GM19035 (cell line): ENCODE measurements at regions not wholly inside any gene's neighbourhood (a gene's known extent, or its start where the extent isn't known, plus 50 kb on each side); places are given as distances from the start of the nearest gene placed in this dataset.

ENCODE experiments used
- ATAC-seq: cut with Tn5 transposase; IDR thresholded peaks from one replicate; pipeline ENCODE4 v1.9.1; 2021; ENCODE audit not compliant: unreplicated experiment

DNA sequence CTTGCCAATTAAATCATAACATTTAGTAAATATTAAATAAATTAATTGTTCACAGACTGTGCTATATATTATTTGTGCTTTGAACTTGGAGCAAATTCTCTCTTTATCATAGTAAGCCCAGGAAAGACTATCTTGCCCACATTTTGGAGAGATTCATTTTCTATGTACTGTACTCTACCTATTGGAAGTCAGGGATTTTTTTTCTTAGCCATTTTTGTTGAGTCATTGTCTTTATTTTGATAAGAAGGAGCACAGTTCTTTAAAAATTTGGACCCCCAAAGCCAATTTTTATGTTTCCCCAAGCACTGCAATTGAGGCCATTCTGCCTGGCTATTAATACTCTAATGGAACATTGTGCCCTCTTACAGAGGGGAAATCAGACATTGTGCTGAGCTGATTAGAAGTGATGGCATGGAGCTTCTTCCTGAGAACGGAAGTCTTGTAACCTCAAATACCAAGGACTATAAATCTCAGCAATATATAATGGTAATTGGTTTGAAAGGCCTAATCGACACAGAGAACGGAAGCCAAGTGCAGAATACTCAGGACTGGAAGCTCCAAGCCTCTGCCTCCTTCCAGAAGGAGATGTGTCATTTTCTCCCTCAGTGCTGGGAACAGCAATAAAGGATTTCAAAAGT is 188.8 kb upstream of the PAPPA start:
- no peak for ATAC-seq

DNA sequence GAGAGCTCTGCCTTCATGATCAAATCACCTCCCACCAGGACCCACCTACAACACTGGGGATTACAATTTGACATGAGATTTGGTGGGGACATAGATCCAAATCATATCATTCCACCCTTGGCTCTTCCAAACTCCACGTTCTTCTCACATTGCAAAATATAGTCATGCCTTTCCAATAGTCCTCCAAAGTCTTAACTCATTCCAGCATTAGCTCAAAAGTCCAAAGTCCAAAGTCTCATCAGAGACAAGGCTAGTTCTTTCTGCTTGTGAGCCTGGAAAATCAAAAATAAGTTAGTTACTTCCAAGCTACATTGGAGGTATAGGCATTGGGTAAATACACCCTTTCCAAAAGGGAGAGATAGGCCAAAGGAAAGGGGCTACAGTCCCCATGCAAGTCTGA is 186.9 kb upstream of the PAPPA start:
- no peak for ATAC-seq

GRCh38 chr9:115969096-115969495 is 184.5 kb upstream of the PAPPA start:
- no peak for ATAC-seq

- ATAC-seq = no peak
Measured at GRCh38 chr9:115972362-115972761, 181.2 kb upstream of the PAPPA start.

- ATAC-seq = no peak
Measured at GRCh38 chr9:115972843-115973595, 180.6 kb upstream of the PAPPA start.

- no peak for ATAC-seq
Measured at GRCh38 chr9:115976781-115977180, 176.8 kb upstream of the PAPPA start.

DNA sequence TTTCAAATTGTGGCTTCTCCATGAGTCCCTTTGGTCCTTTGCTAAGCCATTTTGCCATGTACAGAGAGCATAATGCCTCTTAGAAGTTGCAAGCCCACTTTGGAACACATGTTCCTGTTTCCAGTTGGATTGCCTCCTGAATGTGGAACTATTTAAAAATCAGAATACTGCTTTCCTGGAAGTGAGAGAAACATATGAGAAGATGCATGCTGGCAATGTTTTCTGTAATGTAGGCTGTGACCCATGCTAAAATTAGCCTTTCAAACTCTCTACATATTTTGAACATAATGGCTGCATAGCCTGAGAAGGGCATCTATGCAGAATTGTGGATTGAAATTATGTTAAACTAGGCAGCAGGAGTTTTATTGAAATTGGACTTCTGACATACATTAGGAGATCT is 175.5 kb upstream of the PAPPA start:
- ATAC-seq = no peak

- ATAC-seq = no peak
Measured at GRCh38 chr9:115978659-115979096, 174.9 kb upstream of the PAPPA start.

DNA sequence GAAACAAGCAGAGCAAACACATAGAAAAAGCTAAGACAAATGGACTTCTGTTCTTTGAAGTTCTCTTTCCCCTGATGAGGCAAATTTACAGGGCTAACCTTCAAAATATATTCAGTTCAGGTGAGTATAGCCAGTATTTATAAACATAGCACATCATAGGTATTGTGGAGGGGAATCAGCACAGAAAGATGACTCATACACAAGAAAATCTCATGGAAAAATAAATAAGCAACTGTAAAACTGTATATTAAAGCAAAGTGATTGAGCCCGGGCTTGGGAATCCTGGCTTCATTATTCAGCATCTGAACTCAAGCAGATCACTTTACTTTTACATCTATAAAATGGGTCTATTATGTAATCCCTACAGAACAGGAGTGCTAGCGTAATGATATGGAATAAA is 173.5 kb upstream of the PAPPA start:
- no peak for ATAC-seq

- ATAC-seq = no peak
Measured at GRCh38 chr9:115980502-115980901, 173.1 kb upstream of the PAPPA start.

- ATAC-seq = no peak
Measured at GRCh38 chr9:115980976-115981375, 172.6 kb upstream of the PAPPA start.

DNA sequence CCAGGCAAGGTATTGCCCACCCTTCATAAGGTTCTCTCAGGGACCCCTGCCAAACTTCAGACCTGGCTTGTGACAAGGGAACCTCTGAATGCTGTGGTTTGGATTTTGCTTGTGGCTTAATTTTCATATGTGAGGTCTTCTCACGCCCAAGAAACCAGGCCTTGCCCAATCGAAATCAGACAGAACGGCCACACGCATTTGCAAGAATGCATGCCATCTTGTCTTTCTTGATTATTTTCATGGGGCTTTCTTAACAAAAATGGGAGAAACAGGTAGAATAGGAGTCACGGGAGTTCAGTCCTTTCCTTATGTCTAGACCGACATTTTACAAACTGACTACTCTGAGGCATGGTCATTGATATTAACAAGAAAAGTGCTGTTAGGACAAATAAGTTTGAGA is 170.2 kb upstream of the PAPPA start:
- ATAC-seq = no peak

DNA sequence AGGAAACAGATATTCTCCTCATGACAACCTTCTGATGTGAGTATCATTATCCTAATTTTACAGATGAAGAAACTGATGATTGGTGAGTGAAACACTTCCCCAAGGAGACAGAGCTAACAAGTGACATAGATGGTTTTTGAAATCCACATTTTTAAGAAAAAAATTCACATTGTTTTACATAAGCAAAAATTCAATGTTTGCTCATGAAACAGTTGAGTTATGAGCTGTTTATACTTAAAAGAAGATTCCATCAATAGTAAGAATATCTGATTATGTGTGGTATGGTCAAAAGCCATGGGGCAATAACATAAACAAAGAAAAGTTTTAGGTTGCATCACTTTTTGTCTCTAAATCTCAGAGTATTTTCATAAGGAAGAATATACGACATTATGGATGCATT is 167.9 kb upstream of the PAPPA start:
- ATAC-seq = no peak

- no peak for ATAC-seq
Measured at GRCh38 chr9:115986508-115986907, 167.1 kb upstream of the PAPPA start.

- no peak for ATAC-seq
Measured at GRCh38 chr9:115988701-115989100, 164.9 kb upstream of the PAPPA start.

DNA sequence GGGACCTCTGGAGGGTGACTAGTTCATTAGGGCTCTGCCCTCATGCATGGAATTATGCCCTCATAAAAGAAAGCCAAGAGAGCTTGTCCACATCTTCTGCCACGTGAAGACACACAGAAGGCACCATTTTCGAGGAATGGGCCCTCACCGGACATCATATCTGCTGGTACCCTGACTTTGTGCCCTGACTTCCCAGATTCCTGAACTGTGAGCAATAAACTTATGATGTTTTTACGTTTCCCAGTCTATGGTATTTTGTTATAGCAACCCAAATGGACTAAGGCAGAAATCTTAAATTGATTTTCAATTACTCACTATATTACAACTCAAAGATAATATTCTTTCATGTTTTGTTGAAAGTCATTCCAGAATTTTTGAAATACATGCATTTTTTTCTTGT is 163.8 kb upstream of the PAPPA start:
- no peak for ATAC-seq

DNA sequence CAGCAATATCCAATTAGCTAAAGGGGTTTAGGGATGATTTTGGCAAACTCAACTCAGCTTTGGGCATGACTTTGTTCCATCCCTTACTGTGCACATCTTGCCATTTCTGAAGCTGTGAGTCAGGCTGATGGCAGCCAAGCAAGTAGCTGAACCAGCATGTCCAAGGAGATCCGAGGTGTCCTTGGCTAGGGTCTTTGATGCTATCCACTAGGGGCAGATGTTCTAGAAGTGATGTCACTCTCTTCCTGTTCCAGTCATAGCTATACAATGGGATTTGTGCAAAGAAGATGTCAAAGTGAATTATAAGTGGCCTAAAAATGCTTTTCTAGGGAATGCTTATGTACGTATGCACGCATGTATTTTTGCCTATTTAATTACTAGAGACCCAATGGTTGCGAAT is 160.8 kb upstream of the PAPPA start:
- ATAC-seq = no peak

DNA sequence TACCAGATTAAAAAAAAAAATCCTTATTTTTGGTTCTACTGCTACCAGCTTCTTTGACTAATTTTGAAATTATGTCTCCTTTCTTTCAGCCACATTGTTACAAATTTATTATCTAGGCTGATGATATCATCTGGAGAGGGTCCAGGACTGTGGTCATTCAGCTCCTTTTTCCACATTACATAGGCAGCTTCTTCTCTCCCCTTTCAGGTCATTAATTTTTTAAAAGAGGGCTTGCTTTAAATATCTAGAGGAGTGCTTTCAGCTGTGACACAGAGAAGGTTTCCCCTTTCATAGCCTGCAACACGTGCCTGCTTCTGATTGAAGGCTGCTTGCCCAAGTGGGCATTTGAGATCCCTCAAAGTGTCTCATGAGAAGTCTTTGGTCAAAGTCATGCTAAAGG is 155.7 kb upstream of the PAPPA start:
- ATAC-seq = no peak

GRCh38 chr9:115998666-115999065 is 154.9 kb upstream of the PAPPA start:
- ATAC-seq = no peak

GRCh38 chr9:115999498-115999897 is 154.1 kb upstream of the PAPPA start:
- ATAC-seq = no peak

- peak; percentile 85 for ATAC-seq
Measured at GRCh38 chr9:116000748-116001329, 152.8 kb upstream of the PAPPA start.

GRCh38 chr9:116002181-116002580 is 151.4 kb upstream of the PAPPA start:
- no peak for ATAC-seq
